IMR-90 (cell line): ENCODE measurements at regions not wholly inside any gene's neighbourhood (a gene's known extent, or its start where the extent isn't known, plus 50 kb on each side); places are given as distances from the start of the nearest gene placed in this dataset.

Experiments used
- ATAC-seq: fragments of 200-7000 bp; cut with Tn5 transposase; 2 replicates; pipeline ENCODE4 v1.9.1; 2020; ENCODE audit warnings: low read depth, mild to moderate bottlenecking, moderate library complexity
- BruUV-seq: library from RNA; stranded (reverse); fragments of 400-500 nt; replicated peaks from 2 replicates; lab custom pipeline; 2021; lab: Mats Ljungman, UMichigan
- CTCF ChIA-PET: fragments of 300-600 bp; formaldehyde crosslinking; extraction: SDS; loops from one replicate; lab custom pipeline; 2021; ENCODE audit warnings: antibody characterized with exemption; lab: Yijun Ruan, JAX
- POLR2A ChIA-PET: fragments of 300-600 bp; sonication (Branson Sonifier 250); formaldehyde crosslinking; loops from one replicate; lab custom pipeline; 2022; ENCODE audit warnings: antibody characterized with exemption; ENCODE audit not compliant: unreplicated experiment; lab: Charles Lee
- DNase-seq: peaks from one replicate; pipeline ENCODE4 v3.0.0; 2013
- H2AFZ ChIP-seq: replicated peaks from 2 replicates; pipeline ENCODE3; 2013; ENCODE audit warnings: low read length, mild to moderate bottlenecking; ENCODE audit not compliant: poor library complexity
- H2AK5ac ChIP-seq: 2 replicates; pipeline ENCODE4 v1.6.1; 2013; ENCODE audit warnings: low read depth, low read length, inconsistent platforms
- H2AK9ac ChIP-seq: replicated peaks from 2 replicates; pipeline ENCODE3; 2013; ENCODE audit warnings: mild to moderate bottlenecking, low read depth, low read length, moderate library complexity; ENCODE audit not compliant: poor library complexity
- H2BK120ac ChIP-seq: 2 replicates; pipeline ENCODE4 v1.6.1; 2013; ENCODE audit warnings: low read depth, low read length, inconsistent platforms
- H2BK15ac ChIP-seq: 3 replicates; pipeline ENCODE4 v1.6.1; 2013; ENCODE audit warnings: low read depth, low read length, inconsistent platforms
- H2BK20ac ChIP-seq: 2 replicates; pipeline ENCODE4 v1.6.1; 2013; ENCODE audit warnings: low read depth, mild to moderate bottlenecking, inconsistent platforms, low read length, moderate library complexity
- H2BK5ac ChIP-seq: 2 replicates; pipeline ENCODE4 v1.6.1; 2013; ENCODE audit warnings: mild to moderate bottlenecking, low read depth, low read length, inconsistent platforms; ENCODE audit not compliant: poor library complexity, severe bottlenecking
- H3K14ac ChIP-seq: replicated peaks from 2 replicates; pipeline ENCODE4 v1.6.1; 2013; ENCODE audit warnings: low read depth, low read length, inconsistent platforms
- H3K18ac ChIP-seq: 2 replicates; pipeline ENCODE4 v1.6.1; 2013; ENCODE audit warnings: low read depth, low read length, control low read depth
- H3K23ac ChIP-seq: 2 replicates; pipeline ENCODE4 v1.6.1; 2013; ENCODE audit warnings: low read depth, low read length, inconsistent platforms
- H3K27ac ChIP-seq: 2 replicates; pipeline ENCODE4 v1.5.1; 2013; ENCODE audit warnings: mild to moderate bottlenecking, control low read depth, low read length; ENCODE audit not compliant: insufficient read depth
- H3K27me3 ChIP-seq: 2 replicates; pipeline ENCODE4 v1.6.1; 2013; ENCODE audit warnings: low read length; ENCODE audit not compliant: control insufficient read depth, insufficient read depth
- H3K36me3 ChIP-seq: 2 replicates; pipeline ENCODE4 v1.6.1; 2013; ENCODE audit warnings: low read length, mixed read lengths; ENCODE audit not compliant: control insufficient read depth, insufficient read depth
- H3K4ac ChIP-seq: 2 replicates; pipeline ENCODE4 v1.6.1; 2013; ENCODE audit warnings: low read depth, low read length, inconsistent platforms
- H3K4me1 ChIP-seq: 2 replicates; pipeline ENCODE4 v1.6.1; 2013; ENCODE audit warnings: low read length, mixed read lengths; ENCODE audit not compliant: control insufficient read depth, insufficient read depth
- H3K4me2 ChIP-seq: 2 replicates; pipeline ENCODE4 v1.6.1; 2013; ENCODE audit warnings: low read depth, mild to moderate bottlenecking, control low read depth, low read length, moderate library complexity
- H3K4me3 ChIP-seq: 2 replicates; pipeline ENCODE4 v1.5.1; 2013; ENCODE audit warnings: low read depth, mild to moderate bottlenecking, control low read depth, low read length, moderate library complexity; ENCODE audit not compliant: insufficient read depth
- H3K56ac ChIP-seq: 2 replicates; pipeline ENCODE4 v1.6.1; 2013; ENCODE audit warnings: low read length, inconsistent platforms; ENCODE audit not compliant: insufficient read depth; ENCODE audit errors: extremely low read depth
- H3K79me1 ChIP-seq, 2 experiments: 2 replicates each; pipeline ENCODE4 v1.6.1; 2013; ENCODE audit warnings: low read length in 2 of 2, inconsistent platforms in 1 of 2, low read depth in 1 of 2
- H3K9ac ChIP-seq: 2 replicates; pipeline ENCODE4 v1.6.1; 2013; ENCODE audit warnings: low read depth, low read length, control low read depth
- H3K9me1 ChIP-seq: 2 replicates; pipeline ENCODE4 v1.6.1; 2013; ENCODE audit warnings: low read length, inconsistent platforms; ENCODE audit not compliant: insufficient read depth
- H3K9me3 ChIP-seq: 2 replicates; pipeline ENCODE4 v1.6.1; 2013; ENCODE audit warnings: low read length; ENCODE audit not compliant: control insufficient read depth, insufficient read depth
- H4K20me1 ChIP-seq: 2 replicates; pipeline ENCODE4 v1.6.1; 2013; ENCODE audit warnings: low read length, inconsistent platforms; ENCODE audit not compliant: insufficient read depth
- H4K5ac ChIP-seq: 2 replicates; pipeline ENCODE4 v1.6.1; 2013; ENCODE audit warnings: mild to moderate bottlenecking, low read depth, low read length, control low read depth
- H4K8ac ChIP-seq, 2 experiments: 2 replicates each; pipeline ENCODE4 v1.6.1; 2013; ENCODE audit warnings: low read depth in 2 of 2, low read length in 2 of 2, control low read depth in 1 of 2, inconsistent platforms in 1 of 2
- H4K91ac ChIP-seq: 2 replicates; pipeline ENCODE4 v1.6.1; 2013; ENCODE audit warnings: low read depth, low read length, inconsistent platforms; ENCODE audit not compliant: insufficient read depth
- MXI1 ChIP-seq: IDR thresholded peaks from 2 replicates; pipeline ENCODE4 v1.6.1; 2012; ENCODE audit warnings: low read depth, mild to moderate bottlenecking, low read length, moderate library complexity, borderline replicate concordance
- RCOR1 ChIP-seq: IDR thresholded peaks from 2 replicates; pipeline ENCODE4 v1.6.1; 2012; ENCODE audit warnings: mild to moderate bottlenecking, low read length, improper control_type of control experiment; ENCODE audit not compliant: insufficient replicate concordance
- USF2 ChIP-seq: fragments of 150-350 bp; IDR thresholded peaks from 2 replicates; pipeline ENCODE4 v1.6.1; 2017; ENCODE audit warnings: mild to moderate bottlenecking, antibody characterized with exemption, low read length, low read depth
- WGBS, 2 experiments: methylation state at CpG; one replicate each; pipeline versions ENCODE4 v1.1.5 to v1.1.7; 2013; ENCODE audit warnings: missing lambda C conversion rate in 2 of 2; ENCODE audit not compliant: insufficient read length in 1 of 2; ENCODE audit errors: extremely low coverage in 2 of 2; 5-methylcytosine and 5-hydroxymethylcytosine counted together
- dilution Hi-C: fragments of 300-500 bp; cut with HindIII; formaldehyde crosslinking; loops from one replicate; pipeline ENCODE4 v1.14.3; 2018; ENCODE audit warnings: low sequenced_read_pairs; ENCODE audit not compliant: unreplicated experiment
- in situ Hi-C: fragments of 300-500 bp; cut with MboI; formaldehyde crosslinking; loops from 3 replicates; pipeline ENCODE4 v1.14.3; 2019; ENCODE audit warnings: low sequenced_read_pairs, inconsistent platforms, mixed read lengths
- intact Hi-C: fragments of 100-400 bp; cut with micrococcal nuclease; formaldehyde crosslinking; loops from 2 replicates; pipeline ENCODE4 v1.10.0; 2022

GRCh38 chr2:8337321-8337720, 344.5 kb upstream of the ID2 start:
- in situ Hi-C loops: no loop called here
- no TSS peak for BruUV-seq
- Histone ChIP-seq H3K56ac (no peak overlapping the region), H3K9me1 (no peaks in the 10 kb centered on the region), H2AFZ (no peak overlapping the region), H3K9me3 (no peaks in the 10 kb centered on the region), H2AK9ac (no peak overlapping the region), H3K79me1 (no peaks in the 10 kb centered on the region), H3K27me3 (no peaks in the 10 kb centered on the region), H2BK20ac (no peak overlapping the region), H4K8ac (no peak overlapping the region), H2BK15ac (no peak overlapping the region), H3K27ac (no peak overlapping the region), H3K4me1 (no peaks in the 10 kb centered on the region), H2BK5ac (no peak overlapping the region), H3K18ac (no peak overlapping the region), H3K4me3 (no peak overlapping the region), H3K14ac (no peak overlapping the region), H3K4me2 (no peak overlapping the region), H4K5ac (no peak overlapping the region), H3K9ac (no peak overlapping the region), H3K4ac (no peak overlapping the region), H4K91ac (no peak overlapping the region), H4K20me1 (no peaks in the 10 kb centered on the region), H3K36me3 (no peaks in the 10 kb centered on the region), H2AK5ac (no peak overlapping the region), H2BK120ac (no peak overlapping the region), H3K23ac (no peak overlapping the region)
- intact Hi-C loops: no loop called here
- dilution Hi-C loops: no loop called here
- ChIA-PET POLR2A (no interaction called here), CTCF (no interaction called here)
- no peak for TF ChIP-seq USF2
- no peak for TF ChIP-seq MXI1
- TF ChIP-seq RCOR1: no peak
- 100% methylated on average over 1 of the region's 4 CpGs; no CpG with 5 or more reads in 1 of the 2 experiments for WGBS, 2 experiments
- DNase-seq: no peak
- no peak for ATAC-seq
